GM19240 (cell line): ENCODE measurements at regions not wholly inside any gene's neighbourhood (a gene's known extent, or its start where the extent isn't known, plus 50 kb on each side); places are given as distances from the start of the nearest gene placed in this dataset.
"Not testable (repeated sequence)": the region's sequence is repeated elsewhere in the genome, so short reads cannot be mapped to it uniquely, and the experiment has no call there.

ENCODE experiments used
- DNase-seq: peaks from one replicate; pipeline ENCODE4 v3.0.0; 2011; ENCODE audit warnings: low spot score; ENCODE audit not compliant: insufficient read length

DNA sequence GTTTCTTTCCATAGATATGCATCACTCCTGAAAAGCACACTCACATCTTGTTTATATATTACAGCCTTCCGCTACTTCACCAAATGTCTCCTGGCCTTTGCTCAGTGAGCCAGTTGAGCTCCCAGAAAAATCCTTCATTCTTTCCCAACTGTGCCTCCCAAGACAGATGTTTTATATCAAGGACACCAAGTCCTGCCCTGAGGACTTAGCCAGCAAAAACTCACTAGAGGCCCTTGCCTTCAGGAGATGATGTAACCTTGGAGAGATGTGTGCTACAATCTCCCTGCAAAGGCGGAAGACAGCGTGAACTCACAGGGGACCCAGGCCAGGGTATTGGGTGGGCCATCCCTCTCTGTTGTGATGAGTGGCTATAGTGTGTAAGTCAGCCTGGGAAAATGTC, 86.1 kb upstream of the CTAGE1 start:
- no peak for DNase-seq

DNA sequence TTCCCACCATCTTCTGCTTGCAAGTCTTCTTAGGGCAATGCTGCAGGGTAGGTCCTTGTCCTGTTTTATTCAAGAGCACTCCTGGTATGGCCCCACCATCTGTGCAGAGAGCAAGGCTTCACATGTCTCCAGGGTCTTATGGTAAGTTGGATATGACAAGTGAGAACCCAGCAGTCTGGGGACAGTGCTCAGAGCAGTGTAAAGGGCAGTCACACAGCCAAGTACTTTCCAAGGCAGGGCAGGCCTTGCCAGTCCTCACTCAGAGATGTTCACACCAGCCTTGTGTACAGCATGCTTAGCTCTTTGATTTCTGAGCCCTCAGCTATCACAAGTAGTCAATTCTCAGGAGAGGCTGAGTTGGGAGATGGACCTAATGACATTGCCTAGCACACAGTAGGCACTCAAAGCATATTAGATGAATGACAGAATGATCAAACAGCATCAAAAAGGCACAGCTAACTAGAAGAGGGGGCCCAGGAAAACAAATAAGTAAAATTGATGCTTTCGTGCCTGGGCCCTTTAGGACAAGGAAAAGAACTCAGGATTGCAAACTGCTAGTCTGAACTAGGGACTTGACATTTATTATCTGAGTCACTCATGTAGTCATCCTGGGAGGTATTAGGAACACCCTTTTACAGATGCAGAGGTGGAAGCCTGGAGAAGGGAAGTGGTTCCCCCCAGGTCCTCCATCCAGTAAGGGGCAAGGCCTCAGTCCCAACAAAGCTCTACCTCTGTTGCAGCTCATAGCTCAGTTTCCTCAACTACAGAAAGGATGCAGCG, 86.7 kb upstream of the CTAGE1 start:
- DNase-seq: no peak

DNA sequence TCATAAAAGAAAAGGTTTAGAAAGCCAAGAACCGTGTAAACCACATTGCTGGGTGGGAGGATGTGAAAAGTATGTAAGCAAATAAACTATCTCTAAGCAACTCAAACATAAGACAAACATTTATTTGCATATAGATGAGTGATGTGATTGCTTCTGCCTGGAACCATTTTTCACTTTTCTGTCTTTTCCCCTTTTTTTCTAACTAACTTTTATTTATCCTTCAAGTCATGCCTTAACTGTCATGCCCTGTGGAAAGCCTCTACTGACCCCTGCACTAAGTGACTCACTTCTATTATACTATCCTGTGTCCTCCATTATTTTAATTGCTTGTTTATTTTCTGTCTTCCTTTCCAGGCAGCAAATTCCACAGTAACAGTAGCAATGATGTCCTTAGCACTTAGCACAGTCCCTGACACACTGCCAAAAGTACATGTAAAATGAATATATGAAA, 87.5 kb upstream of the CTAGE1 start:
- DNase-seq: no peak

DNA sequence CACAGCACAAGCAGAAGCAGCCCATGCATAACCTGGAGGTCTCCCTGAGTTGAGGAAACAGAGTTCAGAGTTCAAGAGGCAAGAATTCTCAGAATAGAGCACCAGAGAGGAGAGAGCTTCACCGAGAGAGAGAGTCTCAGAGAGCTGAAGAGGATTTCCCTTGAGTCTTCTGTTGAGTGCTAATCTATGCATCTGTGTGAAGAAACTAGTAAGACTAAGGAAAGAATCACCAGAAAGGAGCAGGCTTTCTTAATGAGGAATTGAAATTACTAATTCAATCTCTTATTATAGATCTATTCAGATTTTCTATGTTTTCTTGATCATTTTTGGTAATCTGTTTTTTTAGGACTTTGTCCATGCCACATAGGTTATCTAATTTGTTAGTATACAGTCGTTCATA, 89.3 kb upstream of the CTAGE1 start:
- no peak for DNase-seq

DNA sequence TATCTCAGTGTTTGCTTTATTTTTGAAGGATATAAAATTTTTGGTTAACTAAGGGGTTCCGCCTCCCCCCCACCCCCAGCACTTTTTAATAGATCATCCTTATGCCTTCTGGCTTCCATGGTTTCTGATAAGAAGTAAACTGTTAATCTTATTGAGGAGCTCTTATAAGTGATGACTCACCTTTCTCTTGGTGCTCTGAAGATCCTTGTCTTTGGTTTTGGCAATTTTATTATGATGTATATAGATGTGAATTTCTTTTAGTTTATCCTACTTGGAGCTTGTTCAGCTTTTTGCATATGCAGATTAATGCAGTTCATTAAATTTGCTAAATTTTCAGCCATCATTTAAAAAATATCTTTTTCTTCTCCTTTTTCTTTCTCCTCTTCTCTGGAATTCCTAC, 91.7 kb upstream of the CTAGE1 start:
- no peak for DNase-seq

DNA sequence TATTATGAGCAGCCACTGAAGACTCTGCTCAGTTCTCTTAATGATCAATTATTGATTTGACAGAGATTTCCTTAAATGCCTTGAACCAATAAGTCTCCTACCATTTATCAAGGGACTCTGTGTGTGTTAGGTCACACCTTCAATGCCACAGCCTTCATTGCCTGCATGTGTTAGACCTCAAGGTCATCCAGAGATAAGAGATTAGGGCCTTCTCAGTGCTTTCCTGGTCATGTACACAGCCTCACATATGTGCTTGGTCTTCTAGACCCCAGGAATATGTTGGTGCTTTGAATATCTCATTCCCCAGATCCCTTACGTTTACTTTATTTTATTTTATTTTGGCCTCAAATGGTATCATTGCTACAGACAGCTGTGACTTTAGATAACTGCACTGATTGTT, 93.0 kb upstream of the CTAGE1 start:
- DNase-seq: no peak

DNA sequence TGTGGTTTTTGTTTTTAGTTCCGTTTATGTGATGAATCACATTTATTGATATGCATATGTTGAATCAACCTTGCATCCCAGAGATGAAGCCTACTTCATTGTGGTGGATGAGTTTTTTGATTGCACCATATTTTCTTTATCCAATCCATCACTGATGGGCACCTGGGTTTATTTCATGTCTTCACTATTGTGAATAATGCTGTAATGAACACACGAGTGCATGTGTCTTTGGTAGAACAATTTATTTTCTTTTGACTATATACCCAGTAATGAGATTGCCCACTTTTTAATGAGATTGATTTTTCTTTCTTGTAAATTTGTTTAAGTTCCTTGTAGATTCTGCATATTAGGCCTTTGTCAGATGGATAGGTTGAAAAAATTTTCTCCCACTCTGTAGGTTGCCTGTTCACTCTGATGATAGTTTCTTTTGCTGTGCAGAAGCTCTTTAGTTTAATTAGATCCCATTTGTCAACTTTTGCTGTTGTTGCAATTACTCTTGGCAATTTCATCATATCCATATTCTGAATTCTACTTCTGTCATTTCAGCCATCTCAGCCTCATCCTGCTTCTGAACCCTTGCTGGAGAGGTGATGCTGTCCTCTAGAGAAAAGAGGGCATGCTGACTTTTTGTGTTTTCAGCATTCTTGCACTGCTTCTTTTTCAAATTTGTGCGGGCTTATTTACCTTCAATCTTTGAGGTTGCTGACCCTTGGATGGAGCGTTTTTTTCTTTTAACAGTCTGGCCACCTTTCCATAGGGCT, 96.2 kb upstream of the CTAGE1 start:
- DNase-seq: no peak

DNA sequence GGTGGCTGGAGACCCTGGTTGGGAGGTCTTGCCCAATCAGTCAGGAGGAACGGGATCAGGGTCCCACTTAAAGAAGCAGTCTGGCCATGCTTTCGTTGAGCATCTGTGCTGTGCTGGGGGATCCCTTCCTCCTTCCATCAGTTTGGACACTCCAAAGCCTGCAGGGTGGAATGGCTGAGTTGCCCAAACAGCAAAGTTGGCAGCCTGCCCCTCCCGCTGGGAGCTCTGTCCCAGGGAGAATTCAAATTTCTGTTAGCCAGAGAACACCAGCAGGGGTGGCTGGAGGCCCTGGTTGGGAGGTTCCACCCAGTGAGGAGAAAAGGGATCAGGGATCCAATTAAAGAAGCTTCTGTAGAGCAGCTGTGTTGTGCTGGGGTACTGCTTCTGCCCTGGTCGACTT, 96.9 kb upstream of the CTAGE1 start:
- DNase-seq: no peak

DNA sequence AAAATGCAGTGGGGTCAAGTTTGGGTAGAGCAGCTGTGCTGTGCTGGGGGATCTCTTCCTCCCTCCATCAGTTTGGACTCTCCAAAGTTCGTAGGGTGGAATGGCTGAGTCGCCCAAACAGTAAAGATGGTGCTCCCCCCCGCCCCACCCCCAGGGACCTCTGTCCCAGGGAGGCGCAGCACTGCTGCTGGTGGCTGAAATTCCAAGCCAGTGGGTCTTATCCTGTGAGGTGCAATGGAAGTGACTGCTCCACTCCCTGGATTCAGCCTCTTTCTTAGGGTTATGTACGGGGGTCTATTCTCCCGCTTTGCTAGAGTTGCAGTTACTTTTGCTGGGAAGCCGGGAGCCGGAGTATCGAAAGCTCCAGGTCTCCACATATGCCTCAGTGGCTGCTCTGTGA, 97.5 kb upstream of the CTAGE1 start:
- DNase-seq: no peak

DNA sequence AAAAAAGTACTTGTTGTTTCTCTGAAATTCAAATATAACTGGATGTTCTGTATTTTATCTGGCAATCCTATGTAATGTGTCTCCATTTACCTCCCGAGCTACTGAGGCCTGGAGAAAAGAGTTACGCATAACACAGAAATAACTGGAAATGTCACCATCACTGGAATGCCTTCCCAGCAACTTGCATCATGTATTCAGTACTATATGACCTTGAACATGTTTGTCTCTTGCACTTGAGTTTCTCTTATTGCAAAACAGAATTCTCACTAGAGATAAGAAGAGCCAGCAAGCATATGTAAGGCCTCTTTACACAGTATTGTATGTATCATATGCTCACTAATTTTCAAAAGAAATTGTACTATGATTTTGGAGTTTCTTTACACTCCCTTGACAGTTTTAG, 99.6 kb upstream of the CTAGE1 start:
- DNase-seq: no peak

DNA sequence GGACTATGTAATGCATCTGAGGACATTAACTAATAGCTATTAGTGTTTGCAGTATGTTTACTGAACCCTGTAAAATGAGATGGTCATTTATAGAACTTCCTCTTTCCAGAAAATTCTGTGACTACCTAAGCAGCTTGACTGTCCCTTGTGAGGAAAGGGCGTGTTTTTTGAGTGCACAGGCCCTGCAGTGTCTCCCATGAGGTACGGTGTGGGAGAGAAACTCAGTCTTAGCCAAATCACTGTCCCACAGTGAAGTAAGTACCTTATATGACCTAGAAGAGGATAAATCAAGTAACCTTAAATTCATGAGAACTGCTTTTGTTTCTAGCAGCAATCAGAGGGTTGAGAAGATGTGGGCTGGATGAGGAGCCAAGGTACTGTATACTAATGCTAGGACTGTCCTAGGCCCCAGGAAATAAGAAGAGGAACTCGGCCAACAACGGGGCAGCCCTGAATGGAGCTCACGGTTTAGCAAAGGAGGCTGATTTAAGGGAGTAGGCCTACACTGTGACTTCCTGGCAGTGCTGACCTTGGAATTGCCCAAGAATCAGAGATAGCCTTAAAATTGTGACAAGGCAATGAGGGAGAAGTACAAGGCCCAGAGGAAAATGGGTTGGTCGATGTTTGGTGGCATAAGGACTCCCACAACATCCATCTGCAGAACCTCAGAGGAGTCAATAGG, 103.5 kb upstream of the CTAGE1 start:
- DNase-seq: no peak

DNA sequence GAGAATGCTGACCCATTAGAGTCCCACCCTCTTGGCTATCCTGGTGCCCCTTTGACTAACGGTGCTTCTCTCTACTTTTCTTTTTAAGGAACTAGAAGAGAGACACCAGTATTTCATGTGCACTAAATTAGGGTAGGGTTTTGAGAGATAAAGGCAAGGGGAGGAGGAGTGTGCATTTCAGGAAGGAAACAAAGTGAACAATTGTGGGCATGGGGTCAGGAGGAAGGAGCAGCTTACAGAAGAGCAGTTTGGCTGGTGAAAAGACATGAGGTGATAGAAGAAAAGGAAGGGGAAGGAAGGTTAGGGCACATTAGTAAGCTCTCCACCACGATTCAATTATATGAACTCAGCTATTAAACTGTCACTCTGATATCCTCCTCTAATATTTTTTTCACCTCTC, 105.8 kb upstream of the CTAGE1 start:
- no peak for DNase-seq

DNA sequence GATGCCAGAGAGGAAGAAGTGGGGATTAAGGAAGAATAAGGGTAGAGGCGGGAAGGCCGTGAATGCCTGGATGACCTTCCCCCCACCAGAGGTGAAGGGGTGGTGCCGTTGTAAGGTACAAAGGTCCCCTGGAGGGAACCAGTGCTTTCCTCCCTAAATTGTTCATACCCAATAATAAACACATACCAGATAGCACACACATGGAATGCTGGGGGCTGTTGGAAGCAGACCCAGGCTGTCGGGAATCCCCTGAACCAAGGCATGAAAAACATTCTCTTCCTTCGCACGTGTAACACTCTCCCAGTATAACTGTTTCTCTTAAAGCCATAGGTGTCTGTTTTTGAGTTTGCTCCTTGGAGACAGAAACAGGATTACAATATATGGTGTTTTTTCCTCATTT, 107.1 kb upstream of the CTAGE1 start:
- DNase-seq: no peak

DNA sequence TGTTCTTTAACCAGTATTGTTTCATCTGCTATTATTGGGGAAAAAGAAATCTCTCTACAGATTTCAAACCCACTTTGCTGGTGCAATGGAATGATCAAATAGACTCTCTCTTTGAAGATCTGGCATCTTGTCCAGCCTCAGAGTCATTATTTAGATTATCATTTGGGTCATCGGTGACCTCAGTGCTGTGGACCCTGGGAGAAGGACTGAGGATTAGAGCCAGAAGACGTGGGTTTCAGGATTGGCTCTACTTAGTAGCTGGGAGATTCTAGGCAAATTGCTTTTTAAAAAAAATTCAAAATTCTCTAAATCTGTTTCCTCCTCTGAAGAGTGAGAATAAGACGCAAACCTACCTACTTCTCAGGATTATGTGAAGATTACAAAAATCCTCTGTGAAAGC, 107.6 kb upstream of the CTAGE1 start:
- no peak for DNase-seq

DNA sequence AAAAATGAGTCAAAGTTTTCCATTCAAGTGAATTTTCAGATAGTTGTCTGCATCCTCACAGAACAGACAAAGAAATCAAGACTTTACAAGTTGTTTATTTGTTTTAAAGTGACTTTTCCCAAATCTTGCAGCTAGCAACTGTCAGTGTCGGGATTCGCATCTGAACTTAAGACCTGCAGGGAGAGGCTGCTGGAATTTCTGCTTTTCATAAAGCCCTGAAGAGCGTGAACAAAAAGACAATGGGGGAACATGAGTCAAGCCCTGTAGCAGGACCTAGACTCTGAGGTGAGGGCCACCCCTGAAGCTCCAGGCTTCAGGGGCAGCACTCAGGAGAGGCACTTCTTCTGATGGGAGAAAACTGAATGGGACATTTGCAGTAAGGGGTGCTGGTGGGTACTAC, 108.2 kb upstream of the CTAGE1 start:
- DNase-seq: no peak

DNA sequence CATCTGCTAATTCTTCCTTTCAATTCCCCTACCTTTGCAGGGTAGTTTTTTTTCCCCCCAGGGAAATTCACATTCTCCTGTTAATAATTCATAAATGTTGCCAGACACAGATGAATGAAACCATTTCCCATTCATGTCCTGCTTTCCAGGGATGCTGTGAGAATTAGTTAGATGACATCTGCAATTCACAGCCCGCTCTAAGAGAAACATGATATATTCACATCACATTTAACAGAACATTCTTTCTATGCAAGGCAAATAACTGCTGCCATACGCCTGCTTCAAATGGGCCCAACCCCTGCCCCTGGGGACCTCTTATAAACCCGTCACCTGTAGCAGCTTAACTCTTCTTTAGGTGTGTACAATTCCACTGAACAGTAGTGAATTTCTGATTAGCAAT, 110.6 kb upstream of the CTAGE1 start:
- DNase-seq: no peak

DNA sequence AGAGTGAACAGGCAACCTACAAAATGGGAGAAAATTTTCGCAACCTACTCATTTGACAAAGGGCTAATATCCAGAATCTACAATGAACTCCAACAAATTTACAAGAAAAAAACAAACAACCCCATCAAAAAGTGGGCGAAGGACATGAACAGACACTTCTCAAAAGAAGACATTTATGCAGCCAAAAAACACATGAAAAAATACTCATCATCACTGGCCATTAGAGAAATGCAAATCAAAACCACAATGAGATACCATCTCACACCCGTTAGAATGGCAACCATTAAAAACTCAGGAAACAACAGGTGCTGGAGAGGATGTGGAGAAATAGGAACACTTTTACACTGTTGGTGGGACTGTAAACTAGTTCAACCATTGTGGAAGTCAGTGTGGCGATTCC, 117.0 kb upstream of the CTAGE1 start:
- DNase-seq: not testable (repeated sequence)

DNA sequence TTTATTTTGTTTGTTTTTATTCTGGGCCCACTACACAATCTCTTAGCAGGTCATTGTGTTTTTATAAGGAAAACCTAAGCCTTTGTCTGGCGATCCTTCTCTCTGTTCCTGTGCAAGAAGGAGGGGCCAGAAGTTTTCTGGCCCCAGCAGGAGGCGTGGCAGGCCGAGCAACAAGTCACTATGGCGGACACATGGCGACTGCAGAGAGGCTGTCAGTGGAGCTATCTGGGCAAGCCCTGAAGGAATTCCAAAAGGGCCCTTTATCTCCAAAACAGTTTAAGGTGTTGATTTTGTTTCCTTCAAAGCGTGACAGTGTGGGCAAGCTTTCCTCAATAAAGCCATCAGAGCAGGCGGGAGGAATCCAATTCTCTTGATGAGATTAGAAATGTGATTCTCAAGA, 118.8 kb upstream of the CTAGE1 start:
- DNase-seq: no peak

DNA sequence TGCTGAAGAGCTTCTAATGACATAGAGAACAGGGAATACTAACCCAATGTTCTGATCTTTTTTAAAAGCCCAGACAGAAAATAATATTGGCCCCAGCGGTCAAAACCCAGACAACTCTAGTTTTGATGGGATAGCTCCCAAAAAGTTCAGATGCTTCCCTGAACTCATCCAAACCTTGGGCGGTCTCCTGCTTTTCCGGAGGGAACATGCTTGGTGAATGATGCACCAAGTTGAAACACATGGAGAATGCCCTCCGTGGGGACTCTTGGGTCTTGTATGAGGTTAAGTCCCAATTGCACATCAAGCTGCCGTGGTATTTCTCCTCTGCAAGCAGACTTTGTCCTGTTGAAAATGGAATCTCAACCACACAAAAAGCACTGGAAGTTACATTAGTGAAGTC, 120.7 kb upstream of the CTAGE1 start:
- DNase-seq: no peak

DNA sequence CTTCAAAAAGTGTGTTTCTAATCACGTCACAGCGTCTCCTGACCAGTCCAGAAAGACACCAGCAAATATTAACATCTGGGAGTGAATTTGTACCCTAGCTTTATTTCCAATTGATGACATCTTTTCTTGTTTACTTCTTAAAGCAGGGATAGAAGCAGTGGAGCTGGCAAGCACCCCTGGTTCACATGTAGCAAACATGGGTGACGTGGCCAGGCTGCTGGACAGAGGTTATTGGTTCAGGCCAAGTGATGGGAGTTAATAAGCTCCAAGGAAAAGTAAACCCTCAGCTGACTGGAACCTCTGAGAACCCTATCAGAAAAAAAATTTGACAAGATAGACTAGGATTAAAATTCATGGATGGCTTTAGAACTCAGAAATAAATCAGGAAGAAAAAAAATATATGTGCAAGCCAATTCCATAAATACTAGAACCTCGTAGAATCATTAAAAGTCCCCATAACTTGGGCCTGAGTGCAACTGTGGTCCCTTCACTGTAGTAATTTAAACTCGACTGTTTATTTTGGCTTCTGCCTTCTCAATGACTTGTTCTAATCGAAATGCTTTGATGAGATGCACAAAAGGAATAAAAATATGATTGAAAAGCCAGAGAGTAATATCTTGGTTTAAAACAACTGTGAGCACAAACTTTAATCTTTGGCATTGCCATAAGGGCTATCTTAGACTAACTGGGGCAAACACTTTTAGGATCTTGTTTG, 121.5 kb upstream of the CTAGE1 start:
- no peak for DNase-seq

DNA sequence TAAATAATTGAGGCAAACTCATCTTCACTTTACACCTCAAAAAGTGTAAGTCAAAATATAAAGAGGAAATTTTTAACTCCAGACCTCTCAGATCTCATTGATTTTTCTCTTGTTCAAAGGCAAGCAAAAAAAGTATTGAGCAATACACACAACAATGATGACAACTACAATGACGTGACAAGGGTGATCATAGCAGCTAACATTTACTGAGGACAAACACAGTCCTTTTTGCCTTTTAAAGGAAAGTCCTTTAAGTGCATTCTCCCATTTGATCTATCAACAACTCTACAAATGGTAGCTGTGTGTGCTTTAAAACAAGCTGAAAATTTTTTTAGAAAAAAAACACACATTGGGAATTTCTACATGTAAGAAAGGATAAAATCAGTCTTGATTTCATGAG, 123.5 kb upstream of the CTAGE1 start:
- DNase-seq: no peak

DNA sequence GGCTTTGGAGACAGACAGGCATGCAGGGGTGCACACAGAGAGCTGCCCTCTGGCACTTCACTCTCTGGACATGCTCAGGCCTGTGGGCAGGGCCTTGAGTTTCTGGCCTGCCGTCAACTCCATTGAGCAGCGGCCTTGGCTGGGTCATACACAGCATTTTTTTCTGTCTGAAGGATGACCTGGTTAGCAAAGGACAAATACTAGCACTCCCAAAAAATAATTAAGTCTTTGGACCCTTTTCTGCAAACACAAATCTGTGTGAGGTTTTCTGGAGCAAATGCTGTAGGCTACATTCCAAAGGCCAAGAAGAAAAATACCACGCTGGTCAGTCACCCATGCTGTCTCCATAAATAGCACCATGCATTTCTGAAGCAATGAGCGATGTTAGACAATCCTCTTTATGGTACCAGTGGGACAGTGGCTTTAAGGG, 124.7 kb upstream of the CTAGE1 start:
- DNase-seq: no peak
